ENCODE measurements at regions not wholly inside any gene's neighbourhood (a gene's known extent, or its start where the extent isn't known, plus 50 kb on each side); places are given as distances from the start of the nearest gene placed in this dataset.

GRCh38 chr5:23157716-23158115 is 304.6 kb upstream of the CDH12 start:
- TF ChIP-seq ZFX (IDR thresholded peaks at IDR 0.05) (no peak), CTCF (conservative IDR thresholded peaks at IDR 0.05) (no peak)
- H3K27ac ChIP-seq: no peak overlapping the region

- TF ChIP-seq ZFX (IDR thresholded peaks at IDR 0.05) (no peak), CTCF (conservative IDR thresholded peaks at IDR 0.05) (no peak)
- H3K27ac ChIP-seq: no peak overlapping the region
Observed at GRCh38 chr5:23157169-23157568, 304.0 kb upstream of the CDH12 start.

GRCh38 chr5:23147625-23148024 is 294.5 kb upstream of the CDH12 start:
- no peak for TF ChIP-seq CTCF (conservative IDR thresholded peaks at IDR 0.05)
- TF ChIP-seq ZFX (IDR thresholded peaks at IDR 0.05): no peak
- H3K27ac ChIP-seq: no peak overlapping the region

GRCh38 chr5:23146183-23146582 is 293.0 kb upstream of the CDH12 start:
- no peak overlapping the region for H3K27ac ChIP-seq
- TF ChIP-seq CTCF (conservative IDR thresholded peaks at IDR 0.05) (no peak), ZFX (IDR thresholded peaks at IDR 0.05) (no peak)

GRCh38 chr5:23139338-23140171 is 286.4 kb upstream of the CDH12 start:
- TF ChIP-seq CTCF (conservative IDR thresholded peaks at IDR 0.05): peak; percentile 62
- no peak for TF ChIP-seq ZFX (IDR thresholded peaks at IDR 0.05)
- no peak overlapping the region for H3K27ac ChIP-seq

- TF ChIP-seq CTCF (conservative IDR thresholded peaks at IDR 0.05): no peak
- no peak for TF ChIP-seq ZFX (IDR thresholded peaks at IDR 0.05)
- H3K27ac ChIP-seq: no peak overlapping the region
Observed at GRCh38 chr5:23136958-23137357, 283.8 kb upstream of the CDH12 start.

- H3K27ac ChIP-seq: no peak overlapping the region
- TF ChIP-seq CTCF (conservative IDR thresholded peaks at IDR 0.05) (no peak), ZFX (IDR thresholded peaks at IDR 0.05) (no peak)
Observed at GRCh38 chr5:23132231-23132630, 279.1 kb upstream of the CDH12 start.
